HG03439 (cell line): ENCODE measurements at regions not wholly inside any gene's neighbourhood (a gene's known extent, or its start where the extent isn't known, plus 50 kb on each side); places are given as distances from the start of the nearest gene placed in this dataset.
"Not testable (repeated sequence)": the region's sequence is repeated elsewhere in the genome, so short reads cannot be mapped to it uniquely, and the experiment has no call there.

Experiments
- ATAC-seq: cut with Tn5 transposase; IDR thresholded peaks from one replicate; pipeline ENCODE4 v1.9.1; 2021; ENCODE audit warnings: mild to moderate bottlenecking, moderate library complexity; ENCODE audit not compliant: unreplicated experiment

DNA sequence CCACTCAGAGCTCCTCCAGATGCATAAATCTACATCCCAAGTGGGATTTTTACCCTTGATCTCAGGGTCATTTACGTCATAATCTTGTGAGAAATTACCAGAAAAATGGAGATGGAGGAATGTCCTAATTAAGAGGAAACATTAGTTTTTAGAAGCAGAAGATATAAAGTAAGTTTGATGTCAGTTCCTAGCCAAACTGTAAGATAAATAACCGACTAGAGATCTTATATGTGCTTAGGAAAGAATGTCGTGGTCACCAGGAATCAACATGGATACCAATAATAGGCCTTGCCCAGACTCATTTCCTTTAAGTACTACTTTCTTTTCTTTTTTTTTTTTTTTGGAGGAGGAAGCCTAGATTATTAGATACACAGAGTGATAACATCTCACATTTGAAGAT is 186.9 kb downstream of the UTRN start:
- no peak for ATAC-seq

GRCh38 chr6:144474290-144474689 is 189.2 kb downstream of the UTRN start:
- no peak for ATAC-seq

DNA sequence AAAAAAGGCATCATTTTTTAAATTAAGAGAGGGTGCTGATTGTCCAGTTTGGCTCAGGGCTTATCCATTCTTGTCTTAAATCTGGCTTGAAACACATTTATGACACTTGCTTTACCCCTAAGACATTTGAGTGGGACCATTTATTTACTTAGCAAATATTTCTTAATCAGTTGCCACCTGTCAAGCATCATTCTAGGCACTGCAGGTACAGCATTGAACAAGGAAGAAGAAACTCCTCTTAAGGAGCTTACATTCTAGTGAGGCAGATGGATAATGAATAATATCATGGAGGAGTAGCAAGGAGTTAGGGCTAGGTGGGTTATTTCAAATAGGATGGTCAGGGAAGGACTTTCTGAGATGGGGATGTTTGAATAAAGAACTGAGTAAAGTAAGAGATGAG is 189.8 kb downstream of the UTRN start:
- ATAC-seq = no peak

DNA sequence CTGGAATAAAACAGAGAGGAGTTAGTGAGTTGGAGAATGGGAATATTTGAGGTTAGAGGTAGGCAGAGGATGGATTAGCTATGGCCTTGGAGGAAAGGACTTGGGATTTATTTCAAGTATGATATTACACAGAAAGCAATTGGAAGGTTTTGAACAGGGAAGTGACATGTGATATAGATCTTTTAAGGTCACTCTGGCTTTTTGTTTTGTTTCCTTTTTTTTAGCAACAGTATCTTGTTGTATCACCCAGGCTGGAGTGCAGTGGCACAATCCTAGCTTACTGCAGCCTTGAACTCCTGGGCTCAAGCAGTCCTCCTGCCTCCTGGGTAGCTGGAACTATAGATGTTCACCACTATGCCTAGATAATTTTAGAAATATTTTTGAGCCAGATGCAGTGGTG is 190.3 kb downstream of the UTRN start:
- ATAC-seq = no peak

DNA sequence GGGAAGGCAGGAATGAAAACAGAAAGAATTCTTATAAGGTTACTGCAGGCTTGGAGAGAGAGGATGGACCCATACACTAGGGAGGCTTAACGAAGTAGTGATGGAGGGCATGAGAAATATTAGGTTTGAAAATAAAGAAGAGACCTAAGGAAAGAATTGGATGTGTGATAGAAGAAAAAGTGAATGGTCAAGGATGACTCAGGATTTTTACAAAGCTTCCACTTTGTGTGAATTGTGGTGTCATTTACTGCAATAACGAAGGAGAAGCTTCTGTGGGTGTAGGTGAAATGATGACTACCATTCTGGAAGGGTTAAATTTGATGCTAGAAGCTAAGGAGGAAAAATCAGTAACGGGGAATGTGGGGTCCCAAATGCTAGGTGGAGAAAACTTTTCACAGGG is 191.2 kb downstream of the UTRN start:
- no peak for ATAC-seq

GRCh38 chr6:144477396-144477795 is 192.3 kb downstream of the UTRN start:
- no peak for ATAC-seq

DNA sequence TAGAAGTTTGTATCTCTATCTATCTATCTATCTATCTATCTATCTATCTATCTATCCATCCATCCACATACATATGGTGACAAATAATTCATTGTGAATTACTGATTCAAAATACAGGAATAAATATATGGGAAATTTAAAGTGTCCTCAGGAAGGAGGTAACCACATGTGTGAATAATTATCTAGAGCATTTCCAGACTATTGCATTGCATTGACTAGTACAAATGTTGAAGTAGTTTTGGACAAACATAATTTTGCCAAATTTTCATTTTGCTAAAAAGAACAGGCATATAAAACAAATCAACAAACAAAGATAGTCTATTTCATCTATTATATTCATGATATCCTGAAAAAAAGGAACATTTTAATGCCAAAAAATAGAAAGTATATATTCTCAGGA is 192.7 kb downstream of the UTRN start:
- no peak for ATAC-seq

DNA sequence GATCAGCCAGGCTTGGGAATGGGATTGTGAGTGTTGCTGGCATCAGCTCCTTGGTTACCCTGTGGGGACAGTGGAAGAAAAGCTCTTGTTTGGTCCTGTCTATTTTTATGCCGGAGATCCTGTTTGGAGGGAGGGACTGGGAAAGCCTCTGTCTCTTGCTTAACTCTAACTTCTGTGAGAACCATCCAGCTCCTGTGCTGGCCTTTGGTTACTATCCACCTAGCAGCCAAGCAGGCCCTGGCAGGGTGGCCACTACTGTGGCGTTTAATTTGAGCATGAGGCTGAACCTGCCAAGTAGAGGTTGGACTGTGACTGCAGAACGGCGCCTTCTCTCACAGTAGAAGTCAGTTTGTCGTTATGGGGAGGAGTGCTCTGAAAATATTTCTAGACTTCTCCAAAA is 193.3 kb downstream of the UTRN start:
- ATAC-seq = no peak

GRCh38 chr6:144479991-144480390 is 194.9 kb downstream of the UTRN start:
- ATAC-seq = no peak

DNA sequence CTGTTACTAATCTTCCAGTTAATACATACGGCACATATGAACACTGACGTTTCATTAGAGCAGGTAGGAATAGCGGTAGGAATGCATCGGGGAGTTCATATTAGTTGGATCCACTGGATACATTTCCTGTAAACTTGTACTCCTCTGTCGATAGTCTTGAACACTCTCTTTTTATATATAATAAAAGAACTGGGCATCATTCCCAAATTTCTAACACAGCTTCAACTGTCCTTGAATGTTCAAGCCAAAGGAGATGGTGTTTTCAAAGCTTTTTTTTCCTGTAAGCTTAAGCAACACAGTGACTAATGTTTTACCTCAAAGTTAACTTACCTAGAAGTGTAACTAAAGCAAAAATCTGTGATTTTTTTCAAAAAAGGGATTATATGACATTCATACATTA is 195.3 kb downstream of the UTRN start:
- no peak for ATAC-seq

- ATAC-seq = no peak
Observed at GRCh38 chr6:144481527-144481926, 196.4 kb downstream of the UTRN start.

GRCh38 chr6:144482142-144482541 is 197.0 kb downstream of the UTRN start:
- no peak for ATAC-seq

DNA sequence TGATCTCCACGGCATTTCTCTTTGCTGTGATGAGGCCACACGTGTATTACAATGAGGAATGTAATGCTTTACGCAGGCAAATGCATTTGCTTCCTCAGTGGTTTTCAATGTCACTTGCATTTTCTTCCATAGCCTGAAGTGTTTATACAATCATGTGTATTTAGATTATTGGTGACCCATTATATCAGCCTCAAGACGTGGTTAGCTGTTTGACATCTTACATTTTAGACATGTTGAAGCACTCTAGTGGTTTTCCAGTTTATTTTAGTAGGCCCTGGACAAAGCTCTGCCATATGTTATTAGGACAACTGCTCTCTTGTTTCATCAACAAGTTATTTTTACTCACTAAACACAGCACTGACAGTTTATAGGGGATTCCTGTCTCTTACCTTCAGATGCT is 200.4 kb downstream of the UTRN start:
- ATAC-seq = no peak

DNA sequence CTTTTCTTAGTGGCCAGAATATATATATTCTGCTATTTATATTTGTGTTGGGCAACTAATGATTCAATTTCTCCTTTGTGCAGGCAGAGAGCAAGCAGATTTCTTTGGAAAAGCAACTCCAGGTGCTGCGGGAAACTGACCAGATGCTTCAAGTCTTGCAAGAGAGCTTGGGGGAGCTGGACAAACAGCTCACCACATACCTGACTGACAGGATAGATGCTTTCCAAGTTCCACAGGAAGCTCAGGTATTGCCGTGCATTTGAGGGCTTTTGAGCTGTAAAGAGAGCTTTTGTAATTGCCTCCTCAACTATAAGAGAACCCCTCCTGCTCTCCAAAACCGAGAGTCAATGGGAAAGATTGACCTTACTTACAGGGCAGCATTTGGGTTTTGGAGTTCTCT is 203.5 kb downstream of the UTRN start:
- ATAC-seq = no peak

GRCh38 chr6:144493035-144493910 is 208.1 kb downstream of the UTRN start:
- ATAC-seq = no peak

GRCh38 chr6:144495076-144495475 is 209.9 kb downstream of the UTRN start:
- not testable (repeated sequence) for ATAC-seq

DNA sequence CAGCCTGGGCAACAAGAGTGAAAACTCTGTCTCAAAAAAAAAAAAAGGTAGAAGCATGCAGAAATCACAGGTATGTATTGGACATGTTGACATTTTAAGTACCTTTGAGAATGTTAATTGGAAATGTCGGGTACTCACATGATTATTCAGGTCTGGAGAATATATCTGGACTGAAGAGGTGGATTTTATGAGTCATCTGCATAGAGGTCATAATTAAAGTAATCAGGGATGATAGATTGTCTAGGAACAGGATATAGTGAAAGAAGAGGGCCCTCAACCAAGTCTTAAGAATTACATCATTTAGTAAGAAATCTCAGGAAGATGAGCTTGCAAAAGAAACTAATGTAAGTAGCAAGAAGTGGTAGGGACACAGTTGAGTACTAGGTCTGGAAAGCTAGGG is 212.5 kb downstream of the UTRN start:
- ATAC-seq = no peak

- ATAC-seq = no peak
Observed at GRCh38 chr6:144500892-144501291, 215.8 kb downstream of the UTRN start.

DNA sequence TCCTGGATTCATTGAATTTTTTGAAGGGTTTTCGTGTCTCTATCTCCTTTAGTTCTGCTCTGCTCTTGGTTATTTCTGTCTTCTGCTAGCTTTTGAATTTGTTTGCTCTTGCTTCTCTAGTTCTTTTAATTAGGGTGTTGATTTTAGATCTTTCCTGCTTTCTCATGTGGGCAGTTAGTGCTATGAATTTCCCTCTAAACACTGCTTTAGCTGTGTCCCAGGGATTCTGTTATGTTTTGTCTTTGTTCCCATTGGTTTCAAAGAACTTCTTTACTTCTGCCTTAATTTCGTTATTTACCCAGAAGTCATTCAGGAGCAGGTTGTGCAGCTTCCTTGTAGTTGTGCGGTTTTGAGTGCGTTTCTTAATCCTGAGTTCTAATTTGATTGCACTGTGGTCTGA is 220.1 kb downstream of the UTRN start:
- not testable (repeated sequence) for ATAC-seq

DNA sequence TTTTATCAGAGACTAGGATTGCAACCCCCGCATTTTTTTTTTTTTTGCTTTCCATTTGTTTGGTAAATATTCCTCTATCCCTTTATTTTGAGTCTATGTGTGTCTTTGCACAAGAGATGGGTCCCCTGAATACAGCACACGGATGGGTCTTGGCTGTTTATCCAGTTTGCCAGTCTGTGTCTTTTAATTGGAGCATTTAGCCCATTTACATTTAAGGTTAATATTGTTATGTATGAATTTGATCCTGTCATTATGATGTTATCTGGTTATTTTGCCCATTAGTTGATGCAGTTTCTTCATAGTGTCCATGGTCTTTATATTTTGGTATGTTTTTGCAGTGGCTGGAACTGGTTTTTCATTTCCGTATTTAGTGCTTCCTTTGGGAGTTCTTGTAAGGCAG is 220.9 kb downstream of the UTRN start:
- not testable (repeated sequence) for ATAC-seq

DNA sequence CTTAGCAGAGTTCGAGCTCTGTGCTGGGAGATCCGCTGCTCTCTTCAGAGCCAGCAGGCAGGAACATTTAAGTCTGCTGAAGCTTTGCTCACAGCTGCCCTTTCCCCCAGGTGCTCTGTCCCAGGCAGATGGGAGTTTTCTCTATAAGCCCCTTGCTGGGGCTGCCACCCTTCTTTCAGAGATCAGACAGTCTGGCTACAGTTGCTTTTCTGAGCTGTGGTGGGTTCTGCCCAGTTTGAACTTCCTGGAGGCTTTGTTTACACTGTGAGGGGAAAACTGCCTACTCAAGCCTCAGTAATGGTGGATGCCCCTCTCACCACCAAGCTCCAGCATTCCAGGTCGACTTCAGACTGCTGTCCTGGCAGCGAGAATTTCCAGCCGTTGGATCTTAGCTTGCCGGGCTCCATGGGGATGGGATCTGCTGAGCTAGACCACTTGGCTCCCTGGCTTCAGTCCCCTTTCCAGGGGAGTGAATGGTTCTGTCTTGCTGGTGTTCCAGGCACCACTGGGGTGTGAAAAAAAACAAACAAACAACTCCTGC is 222.7 kb downstream of the UTRN start:
- ATAC-seq = not testable (repeated sequence)

GRCh38 chr6:144510859-144511258 is 225.7 kb downstream of the UTRN start:
- ATAC-seq = no peak

GRCh38 chr6:144515761-144516160 is 230.6 kb downstream of the UTRN start:
- no peak for ATAC-seq
